NCI-H345 (cell line): ENCODE measurements at regions not wholly inside any gene's neighbourhood (a gene's known extent, or its start where the extent isn't known, plus 50 kb on each side); places are given as distances from the start of the nearest gene placed in this dataset.

Experiments used
- DNase-seq: peaks from one replicate; lab custom pipeline; 2025; lab: John Stamatoyannopoulos, UW

DNA sequence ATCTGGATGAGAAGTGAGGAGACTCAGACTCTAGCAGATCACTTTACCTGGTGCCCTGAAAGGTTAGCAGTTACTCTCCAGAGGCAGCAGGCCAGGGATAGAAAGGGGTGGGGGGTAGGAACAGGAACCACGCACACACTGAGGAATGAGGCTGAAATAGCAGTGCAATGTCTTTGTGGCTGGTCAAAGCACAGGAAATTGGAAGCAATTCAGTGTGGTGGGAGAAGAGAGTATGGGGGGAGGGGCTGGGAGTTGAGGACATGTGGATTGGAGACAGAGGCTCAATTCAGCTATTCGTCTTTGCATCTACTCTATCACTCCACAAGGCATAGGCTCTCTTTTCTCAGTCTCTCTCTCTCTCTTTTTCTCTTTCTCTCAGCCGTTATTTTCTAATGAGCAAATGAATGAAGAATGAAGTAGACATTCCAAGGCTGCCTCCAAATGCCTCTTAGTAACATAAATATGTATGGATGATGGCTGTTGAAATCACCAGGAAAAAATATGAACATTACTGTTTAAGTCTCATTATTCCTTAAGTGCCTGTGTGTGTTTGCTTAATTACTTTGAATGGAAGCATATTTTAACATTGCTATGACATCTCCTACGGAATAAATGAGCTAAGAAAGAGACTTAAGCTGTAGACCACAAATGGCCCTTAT is 979.4 kb downstream of the TSN start:
- DNase-seq: no peak

DNA sequence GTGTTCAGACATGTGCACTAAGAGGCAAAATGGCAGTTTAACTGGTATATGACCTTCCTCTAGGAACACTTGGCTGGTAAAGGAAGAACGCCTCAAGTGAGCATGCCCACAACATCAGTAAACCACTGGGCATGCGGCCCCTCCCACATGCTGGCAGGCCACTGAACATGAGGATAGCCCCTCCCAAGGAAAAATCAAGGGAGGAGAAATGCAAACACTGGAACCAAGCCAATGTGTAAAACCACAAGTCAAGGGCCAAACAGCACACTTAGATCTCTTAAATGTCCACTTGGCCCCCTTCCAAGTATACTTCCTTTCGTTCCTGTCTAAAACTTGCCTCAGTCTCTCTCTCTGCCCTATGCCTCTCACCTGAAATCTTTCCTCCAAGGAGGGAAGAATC is 980.8 kb downstream of the TSN start:
- DNase-seq: peak; percentile 10

DNA sequence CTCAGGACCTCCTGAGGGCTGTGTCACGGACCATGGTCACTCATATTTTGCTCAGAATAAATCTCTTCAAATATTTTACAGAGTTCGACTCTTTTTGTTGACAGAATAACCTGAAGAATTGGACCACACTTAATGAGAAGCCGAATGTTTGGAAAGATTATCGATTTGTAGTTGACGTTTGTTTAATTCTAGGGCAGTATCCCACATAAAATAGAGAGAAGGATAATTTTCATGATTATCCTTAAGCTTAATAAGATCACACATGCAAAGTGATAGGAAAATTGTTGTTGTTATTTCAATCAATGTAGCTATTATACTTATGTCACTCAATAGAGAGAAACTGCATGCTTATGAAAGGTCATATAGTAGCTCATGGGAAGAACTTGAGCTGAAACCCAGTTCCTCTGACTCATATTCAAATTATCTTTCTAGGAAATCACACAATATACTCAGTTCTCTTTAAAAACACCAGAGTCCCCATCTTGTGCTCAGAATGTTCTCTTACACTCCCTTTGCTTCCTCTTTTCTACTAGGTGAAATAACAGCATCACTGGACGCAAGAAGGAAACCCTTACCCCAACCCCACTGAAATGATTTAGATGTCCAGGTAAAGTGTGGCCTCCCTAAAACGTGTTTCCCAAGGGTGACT is 982.1 kb downstream of the TSN start:
- no peak for DNase-seq

DNA sequence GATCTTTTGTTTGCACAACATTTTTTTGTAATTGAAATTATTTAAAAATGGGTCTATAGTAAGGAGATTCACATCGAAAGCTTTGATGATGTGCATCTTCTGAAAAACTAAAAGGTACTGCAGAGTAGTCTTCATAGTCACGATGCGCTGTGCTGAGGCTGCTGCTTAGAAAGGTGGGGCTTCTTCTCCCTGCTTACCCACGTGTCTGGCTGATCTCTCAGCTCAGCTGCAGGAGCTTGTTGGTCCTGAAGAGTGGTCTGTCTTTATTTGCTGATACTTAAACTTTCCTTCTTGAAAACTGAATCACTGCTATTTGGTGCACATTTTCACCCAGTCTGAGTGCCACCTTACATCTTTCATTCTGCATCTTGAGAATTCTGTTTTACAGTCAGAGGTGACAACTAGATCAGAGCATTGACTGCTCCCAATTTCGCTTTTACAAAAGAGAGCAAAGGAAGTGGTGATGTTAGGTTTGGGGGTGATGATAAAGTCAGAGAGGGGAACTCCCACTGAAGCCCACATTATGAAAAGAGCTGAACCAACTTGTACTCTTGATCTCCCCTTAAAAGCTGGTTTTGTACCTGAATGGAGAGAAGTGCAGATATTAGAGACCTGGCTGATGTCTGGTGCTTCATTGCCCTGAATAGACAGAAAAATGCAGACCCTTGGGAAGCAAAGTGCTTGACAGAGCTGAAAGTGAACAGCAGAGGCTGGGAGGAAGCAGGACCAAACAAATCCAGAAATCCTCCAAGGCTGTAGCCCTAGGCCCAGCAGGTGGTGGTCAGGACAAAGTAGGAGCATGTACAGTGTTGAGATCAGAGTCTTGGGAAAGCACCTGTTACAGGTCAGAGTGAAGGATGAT is 984.5 kb downstream of the TSN start:
- DNase-seq: no peak

DNA sequence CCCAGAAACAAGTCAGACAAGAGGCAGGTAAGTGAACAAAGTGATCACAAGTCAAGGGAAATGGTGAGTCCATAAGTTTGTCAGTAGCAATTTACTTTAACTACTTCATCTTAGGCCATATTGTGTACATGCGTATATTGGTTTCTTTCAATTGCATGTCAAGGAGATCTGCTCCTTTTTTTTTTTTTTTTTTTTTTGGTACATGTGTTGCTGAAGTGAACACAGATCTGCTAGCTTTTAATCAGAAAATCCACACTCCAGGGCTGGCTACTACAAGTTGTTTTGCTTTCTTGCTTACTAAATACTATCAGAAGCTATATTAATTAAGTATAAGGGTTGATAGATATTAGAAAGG is 985.1 kb downstream of the TSN start:
- no peak for DNase-seq

DNA sequence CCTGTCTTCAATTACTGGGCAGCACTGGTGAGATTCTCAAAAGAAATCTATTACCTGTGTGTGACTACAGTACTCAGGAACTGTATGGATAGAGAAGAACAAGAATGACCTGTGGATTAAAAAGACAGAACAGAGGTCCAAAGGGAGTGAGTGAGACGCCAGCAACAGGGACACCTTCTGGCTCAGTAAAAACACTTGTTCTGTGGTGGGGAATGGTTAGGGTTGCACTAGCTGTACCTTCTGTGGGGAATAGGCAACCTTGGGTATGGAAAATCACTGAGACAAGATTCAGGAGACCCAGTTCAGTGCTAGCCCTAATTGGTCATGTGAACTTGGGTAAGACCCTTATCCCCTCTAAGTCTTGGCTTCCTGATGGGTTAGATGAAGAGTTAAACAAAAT is 986.0 kb downstream of the TSN start:
- no peak for DNase-seq

DNA sequence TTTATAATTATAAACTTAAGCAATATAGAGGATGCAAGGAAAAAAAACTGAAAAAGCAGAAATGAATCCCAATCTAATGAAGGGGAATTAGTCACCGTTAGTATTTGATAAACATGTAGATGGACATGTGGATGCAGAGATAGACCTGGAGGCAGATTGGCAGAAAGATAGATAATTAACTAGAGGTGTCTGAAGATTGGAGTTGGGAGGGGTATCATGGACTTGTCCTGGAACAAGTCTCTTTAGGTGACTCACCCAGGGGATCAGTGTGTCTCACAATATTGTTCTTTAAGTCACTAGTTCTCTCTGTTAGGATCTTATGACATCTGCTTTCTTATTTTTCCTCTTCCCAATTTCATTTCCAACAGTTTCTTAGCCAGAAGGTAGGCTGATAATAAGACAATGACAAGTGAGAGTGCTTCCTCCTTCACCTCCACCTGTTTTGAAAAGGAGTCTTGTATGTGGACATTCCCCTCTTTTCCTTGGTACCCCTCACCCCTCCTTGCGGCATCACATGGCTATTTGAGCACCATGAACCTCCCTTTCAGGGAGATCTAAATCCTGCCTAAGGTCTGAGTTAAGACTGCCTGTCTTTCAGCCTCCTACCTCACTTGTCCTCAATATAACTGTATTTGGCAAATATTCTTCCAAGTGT is 987.7 kb downstream of the TSN start:
- no peak for DNase-seq

DNA sequence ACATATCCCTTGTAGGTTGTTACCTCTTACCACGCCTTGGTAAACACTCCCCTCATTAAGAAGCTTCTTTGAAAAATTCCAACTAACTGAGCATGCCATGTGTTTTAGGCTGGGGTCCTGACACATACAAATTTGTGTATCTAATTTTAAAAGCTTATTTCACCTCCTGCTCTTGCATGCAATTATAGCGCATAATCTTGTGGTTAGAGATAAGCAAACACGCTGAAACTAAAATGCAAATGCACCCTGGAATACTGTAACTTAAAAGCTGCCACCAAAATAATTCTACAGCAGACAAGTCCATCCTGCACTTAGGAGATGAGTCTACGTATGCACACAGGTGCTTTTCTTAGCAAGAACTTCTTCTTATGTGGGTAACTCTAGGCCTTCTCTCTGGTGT is 990.2 kb downstream of the TSN start:
- no peak for DNase-seq

DNA sequence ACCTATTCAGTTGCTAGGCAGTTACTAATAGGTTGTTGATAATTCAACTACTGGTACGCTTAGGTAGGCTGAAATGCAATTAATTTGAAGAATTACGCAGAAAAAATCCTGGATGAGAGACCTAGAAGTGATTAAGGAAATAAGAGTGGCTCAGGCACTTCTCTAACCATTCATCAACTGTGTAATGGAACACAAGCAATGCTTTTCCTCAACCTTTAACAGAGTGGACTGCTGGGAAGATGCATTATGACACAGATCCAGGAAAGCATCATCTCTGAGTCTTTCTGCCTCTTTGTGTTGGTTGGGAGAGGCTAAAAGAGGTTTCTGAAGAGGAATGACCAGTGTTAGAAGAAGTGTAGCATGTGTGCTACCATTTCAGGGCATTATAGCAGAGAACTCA is 992.2 kb downstream of the TSN start:
- DNase-seq: no peak

DNA sequence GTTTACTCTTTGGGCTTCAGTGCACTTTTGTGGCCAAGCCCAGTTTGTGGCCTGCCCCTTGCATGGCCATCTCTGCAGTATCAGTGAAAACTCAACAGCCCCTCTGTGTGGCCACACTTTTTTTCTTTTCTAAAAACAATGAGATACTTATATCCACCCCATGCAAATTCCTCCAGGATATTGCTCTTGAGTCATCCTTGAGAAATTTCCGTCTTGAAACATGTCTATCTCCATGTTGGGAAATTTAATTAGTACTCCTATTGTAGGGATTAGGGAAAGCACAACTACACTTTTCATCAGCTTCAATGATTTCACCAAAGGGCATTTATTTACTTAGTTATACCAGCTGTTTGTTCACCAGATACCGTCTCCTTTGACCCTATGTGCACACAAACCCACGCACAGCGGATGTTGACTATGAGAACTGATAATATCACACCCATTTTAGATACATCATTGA is 993.1 kb downstream of the TSN start:
- no peak for DNase-seq

DNA sequence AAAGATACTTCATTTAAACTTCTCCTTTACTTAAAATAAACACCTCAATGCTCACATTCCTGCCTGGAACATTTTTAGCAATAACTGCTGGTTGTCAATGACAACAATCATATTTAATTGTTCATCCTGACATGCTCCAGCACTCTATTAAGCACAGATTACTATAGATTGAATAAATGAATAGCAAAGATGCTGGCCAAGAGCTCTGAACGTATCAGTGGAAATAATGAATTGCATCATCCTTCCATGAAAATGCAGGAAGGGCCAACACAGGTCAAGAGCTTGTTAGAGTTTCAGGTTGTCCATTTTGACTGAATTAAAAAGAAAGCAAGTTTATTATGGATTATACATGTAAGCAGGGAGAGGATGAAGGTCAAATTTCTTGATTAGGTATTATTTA is 994.0 kb downstream of the TSN start:
- no peak for DNase-seq

DNA sequence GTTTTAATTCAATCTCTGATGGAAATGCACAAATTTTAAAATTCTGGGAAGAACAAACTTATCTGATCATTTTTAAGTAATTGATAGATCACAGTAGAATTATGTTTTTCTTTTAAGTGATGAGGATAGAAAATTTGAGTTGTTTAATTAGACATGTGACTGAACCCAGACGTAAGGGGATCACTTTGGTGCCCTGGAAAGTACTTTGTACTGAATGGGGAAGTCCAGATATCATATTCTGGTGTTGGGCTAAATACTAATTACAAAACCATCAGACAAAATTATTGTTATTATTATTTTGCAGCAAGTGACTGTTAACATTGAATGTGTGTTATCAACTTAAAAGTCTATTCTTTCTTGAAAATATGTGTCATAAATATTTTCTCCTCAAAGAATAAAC is 994.6 kb downstream of the TSN start:
- DNase-seq: no peak

DNA sequence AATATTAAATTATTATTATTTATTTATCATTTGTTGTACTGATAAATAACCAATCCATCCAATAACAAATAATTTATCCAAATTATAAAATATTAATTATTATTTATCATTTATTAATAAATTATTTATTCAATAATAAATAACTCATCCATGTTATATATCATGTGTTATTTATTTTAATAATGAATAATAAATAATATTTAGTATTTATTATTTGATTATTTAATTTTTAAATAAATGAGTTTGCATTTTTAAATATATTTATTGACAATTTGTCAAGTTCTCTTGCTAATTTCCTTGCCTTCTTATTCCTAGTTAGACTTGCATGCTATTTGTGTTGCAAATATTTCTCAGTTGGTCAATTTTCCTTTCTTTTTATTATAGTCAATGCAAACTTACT is 995.4 kb downstream of the TSN start:
- no peak for DNase-seq

DNA sequence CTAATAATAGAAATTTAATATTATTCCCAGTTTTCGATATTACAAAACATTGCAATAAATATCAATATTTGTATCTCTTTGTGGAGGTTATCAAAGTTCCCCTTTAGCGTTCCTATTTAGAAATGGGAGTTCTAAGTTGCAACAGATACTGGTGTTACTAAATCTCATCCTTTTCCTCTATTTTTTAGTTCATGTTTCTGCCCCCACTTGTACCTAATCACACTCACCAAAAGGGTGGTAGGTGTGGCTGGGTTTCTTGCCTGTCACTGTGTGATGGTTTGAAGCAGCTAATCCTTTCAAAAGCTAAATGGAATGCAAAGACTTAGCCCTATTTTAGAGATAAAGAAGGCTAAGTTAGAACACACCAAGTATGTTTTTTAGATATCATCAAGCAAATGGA is 997.9 kb downstream of the TSN start:
- no peak for DNase-seq

DNA sequence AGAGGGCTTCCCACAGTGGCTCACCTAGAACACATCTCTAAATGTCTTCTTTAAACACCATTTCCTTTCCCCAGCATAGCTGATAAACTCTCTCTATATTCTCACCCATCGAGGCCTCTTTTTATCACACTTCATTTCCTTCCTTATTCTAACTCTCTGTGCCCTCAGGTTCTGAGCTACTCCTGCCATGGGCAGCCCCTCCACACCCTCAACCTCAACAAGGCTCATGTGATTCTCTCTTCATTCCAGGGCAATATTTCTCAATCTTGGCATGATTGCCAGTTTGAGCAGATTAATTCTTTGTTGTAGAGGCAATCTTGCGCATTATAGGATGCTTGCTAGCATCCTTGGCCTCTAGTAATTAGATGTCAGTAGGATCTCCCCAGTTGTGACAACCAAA is 999.1 kb downstream of the TSN start:
- no peak for DNase-seq

DNA sequence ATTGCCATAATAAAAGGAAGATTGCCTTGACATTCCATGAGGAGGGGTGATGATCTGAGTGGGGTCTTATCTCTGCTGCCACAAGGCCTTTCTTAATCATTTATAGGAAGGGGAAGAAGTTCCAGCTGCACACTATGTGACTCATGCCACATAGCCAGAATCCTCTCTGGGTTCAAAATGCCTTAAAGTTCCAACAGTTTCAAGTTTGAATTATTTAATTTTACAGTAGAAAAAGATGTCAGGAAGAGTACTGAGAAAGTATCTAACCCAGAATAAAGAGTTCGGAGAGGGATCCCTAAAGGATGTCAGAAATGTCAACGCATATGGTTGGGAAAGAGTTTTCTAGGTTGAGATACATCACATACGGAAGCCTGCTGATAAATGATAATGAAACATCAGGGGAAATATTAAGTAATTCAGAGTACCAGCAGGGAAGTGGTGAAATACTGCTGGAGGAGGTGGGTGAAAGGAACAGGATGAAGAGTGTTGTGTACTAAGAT is 999.9 kb downstream of the TSN start:
- no peak for DNase-seq

DNA sequence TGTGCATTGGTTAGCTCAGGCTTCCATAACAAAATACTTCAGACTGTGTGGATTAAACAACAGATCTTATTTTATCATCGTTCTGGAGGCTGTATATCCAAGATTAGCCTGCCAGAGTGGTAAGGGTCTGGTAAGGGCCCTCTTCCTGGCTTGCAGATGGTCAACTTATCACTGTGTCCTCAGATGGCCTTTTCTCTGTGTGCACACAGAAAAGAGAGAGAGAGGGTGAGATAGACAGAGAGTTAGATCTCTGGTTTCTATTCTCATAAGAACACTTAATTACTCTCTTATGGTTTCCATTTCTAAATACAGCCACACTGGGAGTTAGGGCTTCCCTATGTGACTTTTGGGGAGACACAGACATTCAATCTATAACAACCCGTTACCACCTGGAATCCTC is 1003.5 kb downstream of the TSN start:
- no peak for DNase-seq

DNA sequence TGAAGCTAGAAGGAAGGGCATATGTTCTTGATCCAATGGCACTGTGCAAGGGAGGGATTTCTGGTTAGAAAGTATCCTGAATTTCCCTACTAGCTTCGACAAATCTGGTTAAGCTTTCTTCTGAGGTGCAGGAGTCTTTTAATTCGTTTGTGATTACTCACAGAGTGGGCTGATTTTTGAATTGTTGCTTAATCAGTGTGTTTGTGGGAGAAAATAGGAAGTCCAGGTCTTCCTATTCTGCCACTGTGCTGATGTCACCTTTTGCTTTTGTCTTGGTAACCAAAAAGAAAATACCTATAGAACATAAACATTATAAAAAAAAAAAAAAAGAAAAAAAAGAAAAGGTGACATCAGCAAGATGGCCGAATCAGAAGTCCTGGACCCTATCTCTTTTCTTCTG is 1008.6 kb downstream of the TSN start:
- no peak for DNase-seq

DNA sequence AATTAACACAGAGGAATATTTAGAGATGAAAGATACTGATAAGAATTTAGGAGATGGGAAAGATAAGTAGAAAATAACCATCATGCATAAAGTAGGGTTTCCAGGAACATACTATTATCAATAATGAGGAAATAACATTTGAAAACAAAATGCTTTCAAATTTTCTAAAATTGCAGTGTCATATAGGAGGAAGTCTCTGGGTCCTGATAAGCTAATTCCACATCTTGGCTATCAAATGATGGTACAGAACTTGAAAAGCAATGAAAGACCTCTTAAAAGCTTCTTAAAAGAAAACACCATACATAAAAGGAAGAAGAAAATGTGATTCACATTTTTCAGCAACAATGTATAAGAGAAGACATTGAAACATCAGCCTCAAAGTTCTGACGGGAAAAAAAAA is 1024.8 kb downstream of the TSN start:
- DNase-seq: no peak

DNA sequence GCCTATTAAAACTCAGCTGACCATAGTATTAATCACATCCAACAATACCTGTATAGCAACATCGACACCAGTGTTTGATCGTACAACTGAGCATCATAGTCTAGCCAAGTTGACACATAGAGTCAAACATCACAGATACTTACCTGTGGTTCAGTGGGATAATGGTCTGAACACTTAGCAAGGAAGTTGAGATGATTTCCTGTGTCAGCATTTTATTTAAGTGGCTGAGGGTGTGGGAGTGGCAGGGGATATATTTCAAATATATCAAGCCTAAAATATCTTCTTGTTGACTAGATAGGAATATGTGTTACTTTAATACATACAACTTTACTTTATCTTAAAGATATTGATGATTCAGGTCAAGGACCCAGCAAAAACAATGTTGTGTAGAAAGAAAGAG is 1038.6 kb downstream of the TSN start:
- no peak for DNase-seq

DNA sequence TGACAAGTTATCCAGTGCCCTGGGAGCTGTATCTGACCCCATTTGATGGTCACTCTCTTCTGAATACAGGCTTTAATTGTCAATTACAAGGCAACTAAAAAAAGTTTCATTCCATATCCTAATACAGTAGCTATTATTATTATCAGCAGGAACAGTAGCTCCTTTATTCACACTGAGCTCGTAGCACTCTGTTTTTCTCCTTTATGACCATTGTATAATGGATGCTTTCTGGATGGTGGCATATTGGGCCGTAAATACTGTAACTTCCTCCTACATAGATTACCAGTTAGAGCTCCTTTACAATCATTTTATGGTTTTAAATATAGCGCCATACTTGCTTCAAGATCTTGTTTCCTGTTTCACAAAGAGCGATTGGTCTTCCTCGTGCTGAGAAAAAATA is 1040.3 kb downstream of the TSN start:
- no peak for DNase-seq

DNA sequence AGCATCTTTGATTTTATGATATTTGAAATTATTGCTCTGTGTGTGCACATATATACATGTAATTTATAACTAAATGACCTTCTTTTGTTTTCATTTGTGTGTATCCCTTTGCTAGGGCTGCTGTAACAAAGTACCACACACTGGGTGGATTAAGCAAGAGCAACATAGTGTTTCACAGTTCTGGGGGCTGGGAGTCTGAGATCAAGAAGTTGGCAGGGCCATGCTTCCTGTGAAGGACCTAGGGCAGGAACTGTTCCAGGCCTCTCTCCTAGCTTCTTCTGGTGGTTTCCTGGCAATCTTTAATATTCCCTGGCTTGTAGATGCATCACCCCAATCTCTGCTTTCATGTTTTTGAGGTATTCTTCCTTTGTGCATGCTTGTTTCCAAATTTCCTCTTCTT is 1043.9 kb downstream of the TSN start:
- no peak for DNase-seq

DNA sequence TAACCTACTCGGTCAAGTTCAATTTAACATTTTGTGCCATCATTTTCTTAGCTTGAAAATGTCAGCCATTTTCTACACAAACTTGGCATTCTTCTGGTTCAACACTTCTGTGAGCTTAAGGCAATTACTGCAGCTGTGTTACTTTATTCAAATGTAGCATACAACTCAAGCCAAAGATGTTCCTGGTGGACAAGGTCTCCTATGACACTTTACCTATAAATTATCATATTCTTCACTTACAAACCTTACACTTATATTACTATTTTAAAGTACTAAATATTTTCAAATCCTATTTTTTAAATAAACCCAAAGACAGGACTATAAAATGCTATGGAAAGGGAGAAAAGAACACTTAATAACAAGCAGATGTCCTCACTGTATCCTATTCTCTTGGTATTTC is 1045.3 kb downstream of the TSN start:
- no peak for DNase-seq
